ENCODE measurements at regions not wholly inside any gene's neighbourhood (a gene's known extent, or its start where the extent isn't known, plus 50 kb on each side); places are given as distances from the start of the nearest gene placed in this dataset.
A peak's percentile ranks its signal among the peaks of the same experiment; 100 is the strongest.

DNA sequence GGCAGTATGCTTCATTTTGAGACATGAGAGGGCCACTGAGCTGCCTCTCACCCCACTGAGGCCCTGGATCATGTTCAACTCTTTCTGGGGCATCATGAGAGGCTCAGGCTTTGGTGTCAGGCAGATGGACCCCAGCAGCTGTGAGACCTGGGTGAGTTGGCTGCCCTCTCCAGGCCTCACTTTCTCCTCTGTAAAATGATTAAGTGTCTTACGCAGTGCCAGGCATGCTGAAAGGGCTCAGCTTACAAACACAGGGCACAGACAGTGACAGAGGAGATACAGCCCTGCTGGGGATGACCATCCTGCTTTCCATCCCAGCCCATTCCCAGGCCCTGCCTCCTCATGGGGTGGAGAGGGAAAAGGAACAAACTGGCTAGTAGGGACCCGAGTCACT lies 387.4 kb downstream of the MATN1 start:
- TF ChIP-seq REST (IDR thresholded peaks at IDR 0.05; ENCODE audit: insufficient read depth in 1 of 2, low read depth in 2 of 2, low read length in 2 of 2) (no peak), POLR2AphosphoS5 (IDR thresholded peaks at IDR 0.05; ENCODE audit: low read depth, low read length) (no peak), FOXP2 (optimal IDR thresholded peaks at IDR 0.05; ENCODE audit: borderline replicate concordance, extremely low read depth, extremely low read length, insufficient read depth) (no peak), SIN3A (IDR thresholded peaks at IDR 0.05; ENCODE audit: borderline replicate concordance, insufficient read depth, low read length) (no peak), TAF1 (IDR thresholded peaks at IDR 0.05; ENCODE audit: borderline replicate concordance, insufficient read depth, low read length) (no peak)

DNA sequence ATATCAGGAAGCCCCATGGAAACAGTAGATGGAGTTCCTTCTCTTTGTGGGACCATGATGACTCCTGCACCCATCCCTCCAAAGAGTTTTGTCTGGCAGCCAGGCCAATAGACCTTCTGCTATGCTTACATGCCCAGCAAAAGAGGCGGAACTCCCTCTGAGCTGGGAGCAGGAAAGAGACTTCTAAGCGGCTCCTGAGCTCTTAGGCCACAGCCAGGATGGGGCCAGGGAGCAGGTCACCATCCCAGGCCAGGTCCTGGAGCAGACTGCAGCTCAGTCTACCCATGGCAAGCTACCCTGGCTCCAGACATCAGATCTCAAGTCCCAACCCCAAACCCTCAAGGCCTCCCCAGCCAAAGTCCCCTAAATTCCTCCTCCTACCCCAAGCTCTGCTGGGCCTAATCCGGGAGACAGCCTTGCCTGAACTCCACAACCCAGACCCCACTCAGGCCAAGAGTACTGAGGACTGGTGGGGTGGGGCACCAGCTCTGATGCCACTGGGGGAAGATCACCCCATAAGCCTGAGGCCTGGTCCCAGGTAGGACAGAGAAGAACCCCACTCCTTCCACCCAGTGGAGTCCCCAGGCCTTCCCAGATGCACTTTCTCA lies 387.9 kb downstream of the MATN1 start:
- TF ChIP-seq REST (IDR thresholded peaks at IDR 0.05; ENCODE audit: insufficient read depth in 1 of 2, low read depth in 2 of 2, low read length in 2 of 2) (no peak), SIN3A (IDR thresholded peaks at IDR 0.05; ENCODE audit: borderline replicate concordance, insufficient read depth, low read length) (no peak), FOXP2 (optimal IDR thresholded peaks at IDR 0.05; ENCODE audit: borderline replicate concordance, extremely low read depth, extremely low read length, insufficient read depth) (no peak), TAF1 (IDR thresholded peaks at IDR 0.05; ENCODE audit: borderline replicate concordance, insufficient read depth, low read length) (no peak), POLR2AphosphoS5 (IDR thresholded peaks at IDR 0.05; ENCODE audit: low read depth, low read length) (no peak)

DNA sequence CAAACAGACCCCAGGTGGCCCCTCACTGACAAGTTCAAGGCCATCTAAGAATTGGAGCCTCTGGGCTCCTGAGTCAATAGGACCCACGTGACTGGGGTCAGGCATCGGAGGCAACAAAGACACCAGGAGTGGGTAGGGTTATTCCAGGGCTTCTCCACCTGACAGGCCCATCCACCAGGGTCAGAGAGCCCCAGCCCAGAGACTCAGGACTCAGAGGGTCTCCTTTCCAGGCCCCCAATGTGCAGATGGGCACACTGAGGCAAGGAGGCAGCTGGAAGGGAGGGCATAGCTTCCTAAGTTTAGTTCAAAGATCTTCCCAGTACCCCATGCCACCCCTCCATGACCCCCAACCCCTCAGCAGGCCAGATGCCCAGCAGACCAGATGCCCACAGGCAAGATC lies 388.6 kb downstream of the MATN1 start:
- TF ChIP-seq FOXP2 (optimal IDR thresholded peaks at IDR 0.05; ENCODE audit: borderline replicate concordance, extremely low read depth, extremely low read length, insufficient read depth) = no peak
- TF ChIP-seq REST (IDR thresholded peaks at IDR 0.05; ENCODE audit: insufficient read depth in 1 of 2, low read depth in 2 of 2, low read length in 2 of 2) = no peak
- TF ChIP-seq POLR2AphosphoS5 (IDR thresholded peaks at IDR 0.05; ENCODE audit: low read depth, low read length) = no peak
- TF ChIP-seq SIN3A (IDR thresholded peaks at IDR 0.05; ENCODE audit: borderline replicate concordance, insufficient read depth, low read length) = no peak
- no peak for TF ChIP-seq TAF1 (IDR thresholded peaks at IDR 0.05; ENCODE audit: borderline replicate concordance, insufficient read depth, low read length)

GRCh38 chr1:30332116-30333094 lies 391.0 kb downstream of the MATN1 start:
- no peak for TF ChIP-seq FOXP2 (optimal IDR thresholded peaks at IDR 0.05; ENCODE audit: borderline replicate concordance, extremely low read depth, extremely low read length, insufficient read depth)
- peak; percentile 32 to 57; a peak in 1 of 4 replicates for TF ChIP-seq REST (IDR thresholded peaks at IDR 0.05; ENCODE audit: insufficient read depth in 1 of 2, low read depth in 2 of 2, low read length in 2 of 2)
- no peak for TF ChIP-seq TAF1 (IDR thresholded peaks at IDR 0.05; ENCODE audit: borderline replicate concordance, insufficient read depth, low read length)
- TF ChIP-seq SIN3A (IDR thresholded peaks at IDR 0.05; ENCODE audit: borderline replicate concordance, insufficient read depth, low read length) = no peak
- TF ChIP-seq POLR2AphosphoS5 (IDR thresholded peaks at IDR 0.05; ENCODE audit: low read depth, low read length) = no peak

Measured in PFSK-1 (cell line).